ENCODE measurements at regions not wholly inside any gene's neighbourhood (a gene's known extent, or its start where the extent isn't known, plus 50 kb on each side); places are given as distances from the start of the nearest gene placed in this dataset.

DNA sequence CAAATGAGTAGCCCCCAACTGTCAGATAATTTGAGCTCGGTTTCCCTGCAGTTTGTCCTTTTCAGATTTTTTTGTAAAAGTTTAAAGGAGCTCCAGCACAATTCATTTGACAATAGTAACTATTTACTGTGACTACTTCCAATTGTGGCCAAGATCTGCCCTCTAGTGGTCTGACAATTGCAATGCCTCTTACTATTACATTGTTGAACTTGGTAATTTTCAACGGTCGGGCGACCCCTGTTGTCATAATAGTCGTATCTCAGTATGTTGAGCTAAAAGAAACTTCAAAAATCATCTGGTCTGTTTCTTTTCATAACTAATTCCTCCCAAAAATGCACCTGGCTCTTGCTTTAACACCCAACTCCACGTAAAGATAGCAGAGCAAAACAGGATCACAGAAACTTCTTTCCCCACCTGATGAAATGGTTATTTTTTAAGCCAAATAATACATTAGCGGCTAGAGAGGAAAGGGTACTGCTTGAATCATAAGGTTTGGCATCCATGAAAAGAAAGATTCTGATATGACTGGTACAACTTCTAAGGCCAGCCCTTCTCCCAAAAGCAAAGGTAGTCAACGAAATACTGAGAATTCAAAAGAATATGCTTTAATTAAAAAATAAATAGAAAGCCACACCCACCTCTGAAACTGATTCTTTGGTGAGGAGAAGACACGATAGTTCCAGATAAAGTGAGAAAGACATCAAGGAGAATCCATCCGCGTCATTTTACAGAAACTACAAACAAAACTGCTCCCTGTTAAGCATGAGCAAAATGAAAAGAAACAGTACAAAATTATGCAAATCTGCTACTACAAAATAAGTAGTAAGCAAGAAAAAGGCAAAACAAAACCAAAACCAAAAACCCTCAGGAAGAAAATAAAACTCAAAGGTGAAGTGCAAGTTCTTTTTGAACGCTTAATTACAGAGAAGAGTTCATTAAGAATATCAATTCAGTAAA, 76.9 kb upstream of the HTR4 start:
- Histone ChIP-seq H3K27me3 (ENCODE audit: control insufficient read depth, insufficient read depth, low read length) (no peaks in the 10 kb centered on the region), H3K36me3 (ENCODE audit: control insufficient read depth, insufficient read depth, low read length) (no peaks in the 10 kb centered on the region), H3K4me1 (ENCODE audit: control insufficient read depth, insufficient read depth, low read length) (no peaks in the 10 kb centered on the region), H3K4me3 (ENCODE audit: low read length) (no peak overlapping the region), H3K27ac (ENCODE audit: low read length) (no peak overlapping the region), H3K9me3 (ENCODE audit: control insufficient read depth, low read depth, low read length) (no peaks in the 10 kb centered on the region)
- peak; percentile 74 to 76 for DNase-seq
- WGBS (ENCODE audit: insufficient coverage, low lambda C conversion rate) = 43% methylated on average over 4 of the region's 12 CpGs

DNA sequence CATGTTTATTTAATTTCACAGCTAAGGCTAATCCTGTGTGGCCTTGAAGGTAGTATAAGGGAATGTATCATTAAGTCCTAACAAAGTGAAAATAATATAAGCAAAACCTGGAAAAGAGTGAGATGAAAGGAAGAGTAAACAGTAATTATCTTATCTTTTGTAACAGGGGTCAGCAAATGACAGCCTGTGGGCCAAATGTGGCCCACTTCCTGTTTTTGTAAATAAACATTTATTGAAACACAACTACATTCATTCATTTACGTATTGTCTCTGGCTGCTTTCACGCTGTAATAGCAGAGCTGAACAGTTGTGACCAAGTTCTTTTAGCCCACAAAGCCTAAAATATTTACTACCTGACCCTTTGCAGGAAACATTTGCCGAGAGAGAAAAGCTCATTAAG, 78.4 kb upstream of the HTR4 start:
- Histone ChIP-seq H3K27me3 (ENCODE audit: control insufficient read depth, insufficient read depth, low read length) (no peaks in the 10 kb centered on the region), H3K4me1 (ENCODE audit: control insufficient read depth, insufficient read depth, low read length) (no peaks in the 10 kb centered on the region), H3K36me3 (ENCODE audit: control insufficient read depth, insufficient read depth, low read length) (no peaks in the 10 kb centered on the region), H3K9me3 (ENCODE audit: control insufficient read depth, low read depth, low read length) (no peaks in the 10 kb centered on the region), H3K27ac (ENCODE audit: low read length) (no peak overlapping the region), H3K4me3 (ENCODE audit: low read length) (no peak overlapping the region)
- DNase-seq = no peak
- WGBS (ENCODE audit: insufficient coverage, low lambda C conversion rate) = 60% methylated on average over 3 of the region's 3 CpGs

DNA sequence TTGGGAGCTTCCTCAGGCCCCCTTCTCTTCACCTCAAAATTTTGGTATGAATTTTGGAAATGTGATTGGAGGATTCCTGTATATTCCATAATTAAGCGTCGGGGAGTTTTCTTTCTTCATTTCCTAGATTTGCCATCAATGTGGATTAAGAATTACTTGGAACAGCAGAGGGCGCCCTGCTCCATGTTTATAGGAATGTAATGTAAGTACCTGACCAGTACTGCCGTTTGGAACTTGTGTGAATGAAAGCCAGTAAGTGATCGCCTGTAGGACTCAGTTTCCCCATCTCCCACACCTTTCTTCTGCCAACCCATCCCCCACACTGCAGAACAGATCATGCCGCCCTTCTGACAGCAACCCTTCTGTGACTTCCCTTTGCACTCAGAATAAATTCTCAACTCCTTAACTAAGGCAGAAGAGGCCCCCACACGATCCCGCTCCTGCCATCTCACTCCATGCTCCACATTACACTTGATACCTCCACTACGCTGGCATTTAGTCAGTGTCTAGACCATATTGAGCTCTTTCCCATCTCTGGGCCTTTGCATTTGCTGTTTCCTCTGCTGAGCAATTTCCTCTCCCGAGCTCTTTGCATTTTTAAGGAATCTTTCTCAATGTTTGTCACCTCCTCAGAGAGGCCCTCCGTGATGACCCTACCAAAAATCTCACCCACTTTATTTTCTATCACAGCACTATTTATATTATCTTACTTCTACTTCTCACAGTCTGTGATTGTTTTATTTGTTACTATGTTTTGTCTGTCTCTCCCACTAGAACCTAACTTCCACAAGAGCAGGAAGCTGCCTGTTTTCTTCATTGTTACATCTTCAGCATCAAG, 79.5 kb upstream of the HTR4 start:
- 100% methylated on average over 1 of the region's 11 CpGs for WGBS (ENCODE audit: insufficient coverage, low lambda C conversion rate)
- Histone ChIP-seq H3K4me3 (ENCODE audit: low read length) (no peak overlapping the region), H3K9me3 (ENCODE audit: control insufficient read depth, low read depth, low read length) (no peaks in the 10 kb centered on the region), H3K27ac (ENCODE audit: low read length) (no peak overlapping the region), H3K36me3 (ENCODE audit: control insufficient read depth, insufficient read depth, low read length) (no peaks in the 10 kb centered on the region), H3K27me3 (ENCODE audit: control insufficient read depth, insufficient read depth, low read length) (no peaks in the 10 kb centered on the region), H3K4me1 (ENCODE audit: control insufficient read depth, insufficient read depth, low read length) (no peaks in the 10 kb centered on the region)
- peak; percentile 62 to 65 for DNase-seq

DNA sequence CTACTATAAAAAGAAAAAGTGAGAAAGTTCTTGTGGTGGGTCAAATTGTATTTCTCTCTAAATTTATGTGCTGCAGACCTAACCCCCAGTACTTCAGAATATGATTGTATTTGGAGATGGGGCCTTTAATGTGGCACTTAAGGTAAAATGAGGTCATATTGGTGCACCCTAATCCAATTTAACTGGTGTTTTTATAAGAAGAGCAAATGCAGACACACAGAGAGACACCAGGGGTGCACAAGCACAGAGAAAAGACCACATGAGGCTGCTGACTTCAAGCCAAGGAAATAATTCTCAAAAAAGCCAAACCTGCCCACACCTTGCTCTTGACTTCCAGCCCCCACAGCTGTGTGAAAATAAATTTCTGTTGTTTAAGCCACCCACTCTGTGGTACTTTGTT, 80.2 kb upstream of the HTR4 start:
- no peak overlapping the region for H3K4me3 ChIP-seq (ENCODE audit: low read length)
- no peaks in the 10 kb centered on the region for H3K9me3 ChIP-seq (ENCODE audit: control insufficient read depth, low read depth, low read length)
- DNase-seq = no peak
- no peaks in the 10 kb centered on the region for H3K4me1 ChIP-seq (ENCODE audit: control insufficient read depth, insufficient read depth, low read length)
- H3K27me3 ChIP-seq (ENCODE audit: control insufficient read depth, insufficient read depth, low read length) = no peaks in the 10 kb centered on the region
- H3K27ac ChIP-seq (ENCODE audit: low read length) = no peak overlapping the region
- H3K36me3 ChIP-seq (ENCODE audit: control insufficient read depth, insufficient read depth, low read length) = no peaks in the 10 kb centered on the region

DNA sequence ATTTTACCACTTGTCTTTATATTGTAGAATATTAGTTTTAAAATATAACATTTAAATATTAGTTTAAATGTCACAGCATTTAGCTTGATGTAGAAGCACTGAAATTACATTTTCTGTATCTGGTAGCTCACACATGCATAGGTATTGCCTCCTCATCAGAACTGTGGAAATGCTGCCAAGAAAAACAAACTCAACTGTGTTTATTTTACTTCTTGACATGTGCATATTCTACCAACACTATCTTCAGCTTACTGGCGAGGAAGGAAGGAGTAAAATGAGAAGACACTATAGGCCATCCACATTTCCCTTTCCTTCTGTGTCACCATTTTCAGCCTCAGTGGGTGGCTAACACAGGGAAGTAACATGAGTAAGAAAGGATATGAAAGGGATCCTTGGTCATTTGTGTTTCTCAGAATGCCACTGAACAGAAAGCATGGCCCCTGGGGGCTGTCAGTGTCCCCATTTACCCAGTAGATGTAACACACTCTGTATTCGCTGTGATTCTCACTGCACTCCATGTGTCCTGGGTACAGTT, 81.0 kb upstream of the HTR4 start:
- no peaks in the 10 kb centered on the region for H3K9me3 ChIP-seq (ENCODE audit: control insufficient read depth, low read depth, low read length)
- WGBS (ENCODE audit: insufficient coverage, low lambda C conversion rate) = no CpG with 5 or more reads among the region's 2 CpGs

DNA sequence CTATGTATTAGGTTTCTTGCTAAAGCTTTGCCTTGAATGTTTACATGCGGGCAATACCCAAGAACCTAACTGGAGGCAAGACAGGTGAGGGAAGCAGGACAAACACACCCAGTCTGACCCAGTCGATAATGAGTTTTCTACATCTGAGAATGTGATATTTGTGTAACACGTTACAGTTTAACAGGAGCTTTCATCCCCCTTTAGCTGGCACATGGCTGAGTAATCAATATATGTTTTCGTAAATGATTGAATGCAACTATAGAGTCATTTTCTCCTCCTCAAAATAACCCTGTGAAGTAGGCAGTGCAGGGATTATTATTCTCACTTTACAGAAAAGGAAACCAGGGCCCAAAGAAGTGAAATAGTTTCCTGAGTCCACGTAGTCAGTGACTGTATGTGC, 84.7 kb upstream of the HTR4 start:
- Histone ChIP-seq H3K9me3 (ENCODE audit: control insufficient read depth, low read depth, low read length) (no peaks in the 10 kb centered on the region), H3K4me1 (ENCODE audit: control insufficient read depth, insufficient read depth, low read length) (no peaks in the 10 kb centered on the region), H3K36me3 (ENCODE audit: control insufficient read depth, insufficient read depth, low read length) (no peaks in the 10 kb centered on the region), H3K27ac (ENCODE audit: low read length) (no peak overlapping the region), H3K4me3 (ENCODE audit: low read length) (no peak overlapping the region), H3K27me3 (ENCODE audit: control insufficient read depth, insufficient read depth, low read length) (no peaks in the 10 kb centered on the region)
- no peak for DNase-seq
- WGBS (ENCODE audit: insufficient coverage, low lambda C conversion rate) = no CpG with 5 or more reads among the region's 5 CpGs

More for the DNA sequence above, 81.0 kb upstream of the HTR4 start:
- Histone ChIP-seq H3K36me3 (ENCODE audit: control insufficient read depth, insufficient read depth, low read length) (no peaks in the 10 kb centered on the region), H3K27me3 (ENCODE audit: control insufficient read depth, insufficient read depth, low read length) (no peaks in the 10 kb centered on the region), H3K27ac (ENCODE audit: low read length) (no peak overlapping the region), H3K4me1 (ENCODE audit: control insufficient read depth, insufficient read depth, low read length) (no peaks in the 10 kb centered on the region), H3K4me3 (ENCODE audit: low read length) (no peak overlapping the region)
- DNase-seq = no peak

DNA sequence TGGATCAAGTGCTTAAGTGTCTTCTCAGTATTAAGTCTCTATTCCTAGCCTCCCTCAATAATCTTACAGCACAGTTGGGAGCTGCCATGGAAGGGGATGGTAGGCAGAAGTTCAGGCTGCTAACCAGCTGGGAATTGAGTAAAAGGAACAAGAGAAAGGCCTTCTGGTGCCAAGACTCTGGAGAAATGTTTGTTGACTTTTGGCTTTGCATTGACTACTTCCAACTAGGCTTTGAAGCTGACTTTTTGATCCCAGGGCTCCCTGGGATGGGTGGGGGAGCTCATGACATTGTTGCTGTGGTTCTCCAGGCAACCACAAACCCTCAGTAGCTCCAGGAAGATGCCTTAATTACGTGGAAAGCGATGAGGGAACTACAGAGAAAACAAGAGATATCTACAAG, 85.2 kb upstream of the HTR4 start:
- Histone ChIP-seq H3K4me1 (ENCODE audit: control insufficient read depth, insufficient read depth, low read length) (no peaks in the 10 kb centered on the region), H3K9me3 (ENCODE audit: control insufficient read depth, low read depth, low read length) (no peaks in the 10 kb centered on the region), H3K27me3 (ENCODE audit: control insufficient read depth, insufficient read depth, low read length) (no peaks in the 10 kb centered on the region), H3K4me3 (ENCODE audit: low read length) (no peak overlapping the region), H3K27ac (ENCODE audit: low read length) (no peak overlapping the region), H3K36me3 (ENCODE audit: control insufficient read depth, insufficient read depth, low read length) (no peaks in the 10 kb centered on the region)
- WGBS (ENCODE audit: insufficient coverage, low lambda C conversion rate) = 20% methylated on average over 2 of the region's 2 CpGs
- no peak for DNase-seq

DNA sequence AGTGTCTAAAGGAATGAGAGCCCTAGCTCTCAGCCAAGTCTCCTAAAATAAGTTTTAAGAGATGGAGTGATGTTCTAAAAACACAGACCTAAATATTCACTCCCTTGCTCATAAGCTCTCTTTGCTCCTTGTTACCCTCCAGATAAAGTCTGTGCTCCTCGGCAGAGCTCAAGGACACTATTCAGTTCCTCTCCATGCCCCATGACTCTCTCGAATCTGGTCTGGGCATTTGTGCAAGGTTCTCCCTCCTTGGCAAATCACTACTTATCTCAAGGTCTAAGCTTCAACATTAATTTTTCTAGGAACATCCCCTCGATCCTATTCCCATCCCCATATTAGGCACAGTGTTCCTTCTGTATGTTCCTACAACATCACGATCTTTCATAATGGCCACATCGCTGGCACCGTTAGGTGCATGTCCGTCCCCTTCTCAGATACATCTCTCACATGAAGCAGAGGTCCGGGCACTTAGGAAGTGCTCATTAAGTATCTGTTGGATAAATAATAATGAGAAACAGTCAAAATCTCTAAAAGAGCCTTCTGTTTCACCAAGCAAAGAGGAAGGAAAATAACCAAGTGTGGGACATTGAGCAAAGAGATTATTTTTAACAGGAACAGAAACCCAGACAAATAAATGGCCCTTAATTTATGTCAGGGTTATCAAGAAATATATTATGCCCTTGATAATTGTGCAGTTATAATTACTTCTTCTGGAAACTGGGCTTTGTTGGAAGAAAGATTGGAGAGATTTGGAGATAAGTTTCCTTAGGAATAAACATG, 85.9 kb upstream of the HTR4 start:
- WGBS (ENCODE audit: insufficient coverage, low lambda C conversion rate) = 40% methylated on average over 1 of the region's 8 CpGs
- H3K36me3 ChIP-seq (ENCODE audit: control insufficient read depth, insufficient read depth, low read length) = no peaks in the 10 kb centered on the region
- H3K4me1 ChIP-seq (ENCODE audit: control insufficient read depth, insufficient read depth, low read length) = no peaks in the 10 kb centered on the region
- H3K27me3 ChIP-seq (ENCODE audit: control insufficient read depth, insufficient read depth, low read length) = no peaks in the 10 kb centered on the region
- H3K27ac ChIP-seq (ENCODE audit: low read length) = no peak overlapping the region
- no peak for DNase-seq
- H3K9me3 ChIP-seq (ENCODE audit: control insufficient read depth, low read depth, low read length) = no peaks in the 10 kb centered on the region
- H3K4me3 ChIP-seq (ENCODE audit: low read length) = no peak overlapping the region

DNA sequence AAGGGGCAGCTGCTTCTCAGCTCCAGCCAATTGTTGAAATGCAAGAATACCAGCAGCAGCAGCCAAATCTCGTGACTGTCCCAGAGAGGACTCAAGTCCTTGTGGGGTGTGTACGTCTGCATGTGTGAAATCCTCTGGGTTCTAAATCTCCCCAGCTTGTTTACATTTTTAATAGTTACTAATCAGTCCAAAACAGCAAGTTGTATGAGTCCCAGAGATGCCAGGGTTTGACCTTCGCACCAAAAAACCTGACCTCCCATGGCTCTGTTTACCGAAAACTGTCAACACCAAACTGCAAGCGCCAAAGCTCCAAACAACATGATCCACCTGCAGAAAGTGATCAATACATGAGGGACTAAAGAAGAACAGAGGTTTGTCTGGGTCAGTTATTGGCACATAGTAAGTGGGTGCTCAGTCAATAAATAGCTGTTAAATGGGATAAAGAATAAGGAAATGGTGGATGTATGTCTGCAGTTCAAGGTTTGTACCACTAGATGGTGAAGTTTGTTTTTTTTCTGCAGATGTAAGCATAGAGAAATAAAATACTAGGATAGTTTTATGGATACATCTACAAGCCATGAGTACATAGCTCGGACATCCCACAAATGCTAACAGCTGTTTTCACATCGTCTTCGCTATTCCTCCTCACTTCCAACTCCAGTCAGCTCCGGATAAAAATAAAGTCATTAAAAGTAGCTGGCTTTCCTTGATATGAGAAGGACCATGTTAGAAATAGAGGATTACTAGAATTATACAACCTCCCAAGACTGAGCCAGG, 85.3 kb upstream of the ADRB2 start:
- WGBS (ENCODE audit: insufficient coverage, low lambda C conversion rate) = 80% methylated on average over 2 of the region's 9 CpGs
- peak; percentile 19 to 37 for DNase-seq
- no peaks in the 10 kb centered on the region for H3K36me3 ChIP-seq (ENCODE audit: control insufficient read depth, insufficient read depth, low read length)
- H3K4me3 ChIP-seq (ENCODE audit: low read length) = no peak overlapping the region
- H3K27me3 ChIP-seq (ENCODE audit: control insufficient read depth, insufficient read depth, low read length) = no peaks in the 10 kb centered on the region
- H3K4me1 ChIP-seq (ENCODE audit: control insufficient read depth, insufficient read depth, low read length) = no peaks in the 10 kb centered on the region
- no peak overlapping the region for H3K27ac ChIP-seq (ENCODE audit: low read length)
- H3K9me3 ChIP-seq (ENCODE audit: control insufficient read depth, low read depth, low read length) = no peaks in the 10 kb centered on the region
